ENCODE measurements at regions not wholly inside any gene's neighbourhood (a gene's known extent, or its start where the extent isn't known, plus 50 kb on each side); places are given as distances from the start of the nearest gene placed in this dataset.

- no peak for DNase-seq
- ATAC-seq = no peak
- no peak overlapping the region for H3K4me3 Mint-ChIP-seq
- H3K27me3 Mint-ChIP-seq = peaks cover 9 to 34% (median 26%) of the 10 kb centered on the region in 5 donors
- POLR2A ChIA-PET = no interaction called here
- H3K27ac Mint-ChIP-seq = no peak overlapping the region
- peaks cover 0 to 16% (median 9%) of the 10 kb centered on the region in 9 donors for H3K9me3 Mint-ChIP-seq
- H3K36me3 Mint-ChIP-seq = no peaks in the 10 kb centered on the region
- H3K4me1 Mint-ChIP-seq = no peaks in the 10 kb centered on the region
Measured at GRCh38 chr4:3851881-3852280, 85.7 kb downstream of the ADRA2C start.

GRCh38 chr4:3852309-3852708 lies 86.1 kb downstream of the ADRA2C start:
- no peak for ATAC-seq

GRCh38 chr4:3852711-3853110 lies 86.5 kb downstream of the ADRA2C start:
- H3K36me3 Mint-ChIP-seq = no peaks in the 10 kb centered on the region
- H3K4me3 Mint-ChIP-seq = no peak overlapping the region
- POLR2A ChIA-PET = no interaction called here
- H3K27ac Mint-ChIP-seq = no peak overlapping the region
- H3K27me3 Mint-ChIP-seq = peaks cover 9 to 34% (median 26%) of the 10 kb centered on the region in 5 donors
- H3K9me3 Mint-ChIP-seq = peaks cover 0 to 16% (median 9%) of the 10 kb centered on the region in 9 donors
- DNase-seq (no peak), ATAC-seq (no peak)
- peaks cover 0 to 1% (median 0%) of the 10 kb centered on the region in 4 donors for H3K4me1 Mint-ChIP-seq

More at GRCh38 chr4:3852309-3852708, 86.1 kb downstream of the ADRA2C start:
- H3K4me3 Mint-ChIP-seq = no peak overlapping the region
- no peak overlapping the region for H3K27ac Mint-ChIP-seq
- DNase-seq = no peak
- peaks cover 9 to 34% (median 26%) of the 10 kb centered on the region in 5 donors for H3K27me3 Mint-ChIP-seq
- H3K36me3 Mint-ChIP-seq = no peaks in the 10 kb centered on the region
- peaks cover 0 to 16% (median 9%) of the 10 kb centered on the region in 9 donors for H3K9me3 Mint-ChIP-seq
- H3K4me1 Mint-ChIP-seq = no peaks in the 10 kb centered on the region
- POLR2A ChIA-PET = no interaction called here

GRCh38 chr4:3853388-3854035 lies 87.3 kb downstream of the ADRA2C start:
- no peak for ATAC-seq
- Mint-ChIP-seq H3K4me1 (peaks cover 0 to 2% (median 0%) of the 10 kb centered on the region in 4 donors), H3K36me3 (no peaks in the 10 kb centered on the region), H3K9me3 (peaks cover 0 to 16% (median 9%) of the 10 kb centered on the region in 9 donors), H3K4me3 (no peak overlapping the region), H3K27ac (no peak overlapping the region), H3K27me3 (peaks cover 7 to 34% (median 22%) of the 10 kb centered on the region in 5 donors)
- POLR2A ChIA-PET = no interaction called here
- DNase-seq = no peak

- peaks cover 7 to 34% (median 19%) of the 10 kb centered on the region in 5 donors for H3K27me3 Mint-ChIP-seq
- H3K27ac Mint-ChIP-seq = no peak overlapping the region
- H3K36me3 Mint-ChIP-seq = no peaks in the 10 kb centered on the region
- peaks cover 0 to 13% (median 8%) of the 10 kb centered on the region in 9 donors for H3K9me3 Mint-ChIP-seq
- POLR2A ChIA-PET = no interaction called here
- H3K4me1 Mint-ChIP-seq = peaks cover 0 to 2% (median 0%) of the 10 kb centered on the region in 4 donors
- DNase-seq (no peak), ATAC-seq (no peak)
- H3K4me3 Mint-ChIP-seq = no peak overlapping the region
Measured at GRCh38 chr4:3854661-3855060, 88.5 kb downstream of the ADRA2C start.

- Mint-ChIP-seq H3K9me3 (peaks cover 0 to 5% (median 0%) of the 10 kb centered on the region in 9 donors), H3K27ac (no peak overlapping the region), H3K36me3 (no peaks in the 10 kb centered on the region), H3K4me3 (no peak overlapping the region), H3K27me3 (peaks cover 7 to 34% (median 23%) of the 10 kb centered on the region in 5 donors), H3K4me1 (peaks cover 0 to 2% (median 0%) of the 10 kb centered on the region in 4 donors)
- POLR2A ChIA-PET = no interaction called here
- no peak for ATAC-seq
- no peak for DNase-seq
Measured at GRCh38 chr4:3855646-3856045, 89.5 kb downstream of the ADRA2C start.

GRCh38 chr4:3856604-3857204 lies 90.5 kb downstream of the ADRA2C start:
- H3K36me3 Mint-ChIP-seq = no peaks in the 10 kb centered on the region
- no peaks in the 10 kb centered on the region for H3K9me3 Mint-ChIP-seq
- no peak overlapping the region for H3K27ac Mint-ChIP-seq
- POLR2A ChIA-PET = no interaction called here
- no peak overlapping the region for H3K4me3 Mint-ChIP-seq
- no peak for ATAC-seq
- peaks cover 0 to 2% (median 0%) of the 10 kb centered on the region in 4 donors for H3K4me1 Mint-ChIP-seq
- no peak for DNase-seq
- peaks cover 7 to 34% (median 25%) of the 10 kb centered on the region in 5 donors for H3K27me3 Mint-ChIP-seq

GRCh38 chr4:3857269-3857926 lies 91.2 kb downstream of the ADRA2C start:
- DNase-seq (no peak), ATAC-seq (no peak)
- H3K4me3 Mint-ChIP-seq = no peak overlapping the region
- no peak overlapping the region for H3K27ac Mint-ChIP-seq
- POLR2A ChIA-PET = no interaction called here
- H3K9me3 Mint-ChIP-seq = no peaks in the 10 kb centered on the region
- H3K27me3 Mint-ChIP-seq = peaks cover 7 to 33% (median 24%) of the 10 kb centered on the region in 5 donors
- no peaks in the 10 kb centered on the region for H3K36me3 Mint-ChIP-seq
- peaks cover 0 to 2% (median 0%) of the 10 kb centered on the region in 4 donors for H3K4me1 Mint-ChIP-seq

- Mint-ChIP-seq H3K4me3 (no peak overlapping the region), H3K27ac (no peak overlapping the region), H3K36me3 (no peaks in the 10 kb centered on the region), H3K4me1 (peaks cover 0 to 2% (median 0%) of the 10 kb centered on the region in 4 donors), H3K9me3 (no peaks in the 10 kb centered on the region), H3K27me3 (peaks cover 4 to 26% (median 21%) of the 10 kb centered on the region in 5 donors)
- no peak for DNase-seq
- ATAC-seq = no peak
- POLR2A ChIA-PET = no interaction called here
Measured at GRCh38 chr4:3858046-3858730, 92.0 kb downstream of the ADRA2C start.

GRCh38 chr4:3858765-3859388 lies 92.7 kb downstream of the ADRA2C start:
- POLR2A ChIA-PET = no interaction called here
- Mint-ChIP-seq H3K27ac (no peak overlapping the region), H3K4me3 (no peak overlapping the region), H3K9me3 (no peaks in the 10 kb centered on the region), H3K36me3 (no peaks in the 10 kb centered on the region), H3K4me1 (peaks cover 0 to 2% (median 0%) of the 10 kb centered on the region in 4 donors), H3K27me3 (peaks cover 4 to 29% (median 22%) of the 10 kb centered on the region in 5 donors)
- DNase-seq = no peak
- ATAC-seq = no peak

- no peak overlapping the region for H3K27ac Mint-ChIP-seq
- no peak overlapping the region for H3K4me3 Mint-ChIP-seq
- ATAC-seq (no peak), DNase-seq (no peak)
- peaks cover 2 to 31% (median 15%) of the 10 kb centered on the region in 5 donors for H3K27me3 Mint-ChIP-seq
- H3K4me1 Mint-ChIP-seq = peaks cover 0 to 2% (median 0%) of the 10 kb centered on the region in 4 donors
- no peaks in the 10 kb centered on the region for H3K9me3 Mint-ChIP-seq
- no peaks in the 10 kb centered on the region for H3K36me3 Mint-ChIP-seq
- POLR2A ChIA-PET = no interaction called here
Measured at GRCh38 chr4:3859571-3859970, 93.4 kb downstream of the ADRA2C start.

- Mint-ChIP-seq H3K27me3 (peaks cover 0 to 33% (median 10%) of the 10 kb centered on the region in 5 donors), H3K4me3 (no peak overlapping the region), H3K27ac (no peak overlapping the region), H3K36me3 (no peaks in the 10 kb centered on the region), H3K4me1 (peaks cover 0 to 2% (median 0%) of the 10 kb centered on the region in 4 donors), H3K9me3 (no peaks in the 10 kb centered on the region)
- no peak for DNase-seq
- POLR2A ChIA-PET = no interaction called here
- ATAC-seq = no peak
Measured at GRCh38 chr4:3860061-3860912, 94.1 kb downstream of the ADRA2C start.
